GM21786 (cell line): ENCODE measurements at regions not wholly inside any gene's neighbourhood (a gene's known extent, or its start where the extent isn't known, plus 50 kb on each side); places are given as distances from the start of the nearest gene placed in this dataset.

ENCODE experiments used
- ATAC-seq: cut with Tn5 transposase; IDR thresholded peaks from one replicate; pipeline ENCODE4 v1.9.1; 2021; ENCODE audit not compliant: unreplicated experiment

- ATAC-seq = no peak
These were observed 484.5 kb downstream of the COG6 start for GRCh38 chr13:40139896-40140520.

- no peak for ATAC-seq
These were observed 486.5 kb downstream of the COG6 start for GRCh38 chr13:40141859-40142555.

GRCh38 chr13:40143106-40143505, 487.6 kb downstream of the COG6 start:
- no peak for ATAC-seq

GRCh38 chr13:40143559-40143958, 488.1 kb downstream of the COG6 start:
- ATAC-seq = no peak

- no peak for ATAC-seq
These were observed 489.7 kb downstream of the COG6 start for GRCh38 chr13:40145139-40145538.

GRCh38 chr13:40146063-40146462, 490.6 kb downstream of the COG6 start:
- ATAC-seq = no peak

- ATAC-seq = no peak
These were observed 491.2 kb downstream of the COG6 start for GRCh38 chr13:40146611-40147117.

- no peak for ATAC-seq
These were observed 492.6 kb downstream of the COG6 start for GRCh38 chr13:40148101-40148500.

GRCh38 chr13:40148742-40149141, 493.3 kb downstream of the COG6 start:
- no peak for ATAC-seq

GRCh38 chr13:40149611-40150274, 494.3 kb downstream of the COG6 start:
- no peak for ATAC-seq

- ATAC-seq = no peak
These were observed 496.2 kb downstream of the COG6 start for GRCh38 chr13:40151673-40152072.

- ATAC-seq = no peak
These were observed 496.7 kb downstream of the COG6 start for GRCh38 chr13:40152145-40152544.

GRCh38 chr13:40152922-40153321, 497.5 kb downstream of the COG6 start:
- no peak for ATAC-seq

GRCh38 chr13:40153516-40153915, 498.1 kb downstream of the COG6 start:
- no peak for ATAC-seq

- ATAC-seq = no peak
These were observed 499.7 kb downstream of the COG6 start for GRCh38 chr13:40155201-40155600.

GRCh38 chr13:40158218-40158617, 502.8 kb downstream of the COG6 start:
- ATAC-seq = no peak

- ATAC-seq = no peak
These were observed 503.3 kb downstream of the COG6 start for GRCh38 chr13:40158757-40159156.

- ATAC-seq = no peak
These were observed 504.3 kb downstream of the COG6 start for GRCh38 chr13:40159736-40160135.

GRCh38 chr13:40160618-40161350, 505.3 kb downstream of the COG6 start:
- no peak for ATAC-seq

- no peak for ATAC-seq
These were observed 505.1 kb downstream of the FOXO1 start for GRCh38 chr13:40161351-40161810.

GRCh38 chr13:40161931-40162330, 504.5 kb downstream of the FOXO1 start:
- no peak for ATAC-seq
